Loucy (cell line): ENCODE measurements at regions not wholly inside any gene's neighbourhood (a gene's known extent, or its start where the extent isn't known, plus 50 kb on each side); places are given as distances from the start of the nearest gene placed in this dataset.

Experiments used
- H2AFZ ChIP-seq: fragments of 200-600 bp; sonication (generic); 2 replicates; pipeline ENCODE4 v1.6.0; 2016; ENCODE audit warnings: antibody characterized with exemption, mild to moderate bottlenecking, low read length, moderate library complexity
- H3F3A ChIP-seq: fragments of 200-600 bp; 2 replicates; pipeline ENCODE4 v1.6.0; 2016; ENCODE audit warnings: antibody characterized with exemption, low read depth, mild to moderate bottlenecking
- H3K27me3 ChIP-seq: fragments of 200-600 bp; sonication (generic); 2 replicates; pipeline ENCODE4 v1.6.1; 2014; ENCODE audit warnings: low read length, mild to moderate bottlenecking; ENCODE audit not compliant: insufficient read depth, poor library complexity, severe bottlenecking
- H3K36me3 ChIP-seq: fragments of 200-600 bp; sonication (generic); 2 replicates; pipeline ENCODE4 v1.6.1; 2016; ENCODE audit warnings: low read length; ENCODE audit not compliant: insufficient read depth
- H3K4me1 ChIP-seq: fragments of 200-600 bp; sonication (generic); 2 replicates; pipeline ENCODE4 v1.5.1; 2014; ENCODE audit warnings: low read length, mild to moderate bottlenecking; ENCODE audit not compliant: insufficient read depth, poor library complexity, severe bottlenecking
- H3K4me2 ChIP-seq: fragments of 200-600 bp; sonication (generic); 2 replicates; pipeline ENCODE4 v1.6.0; 2014; ENCODE audit warnings: antibody characterized with exemption, low read length, low read depth, mild to moderate bottlenecking; ENCODE audit not compliant: poor library complexity, severe bottlenecking
- H3K4me3 ChIP-seq: fragments of 200-600 bp; sonication (generic); 2 replicates; pipeline ENCODE4 v1.5.1; 2014; ENCODE audit warnings: low read length, mild to moderate bottlenecking, mixed read lengths; ENCODE audit not compliant: poor library complexity, severe bottlenecking
- H3K79me2 ChIP-seq: fragments of 200-600 bp; sonication (generic); 2 replicates; pipeline ENCODE4 v1.6.1; 2014; ENCODE audit warnings: low read length; ENCODE audit not compliant: insufficient read depth
- H3K9ac ChIP-seq: fragments of 200-600 bp; sonication (generic); 2 replicates; pipeline ENCODE4 v1.6.0; 2014; ENCODE audit warnings: mild to moderate bottlenecking, low read depth, low read length, moderate library complexity; ENCODE audit not compliant: poor library complexity, severe bottlenecking
- H3K9me2 ChIP-seq: fragments of 200-600 bp; sonication (generic); replicated peaks from 2 replicates; pipeline ENCODE4 v1.6.1; 2016; ENCODE audit warnings: low read depth, low read length, mixed read lengths
- H3K9me3 ChIP-seq: fragments of 200-600 bp; sonication (generic); 2 replicates; pipeline ENCODE4 v1.6.1; 2014; ENCODE audit warnings: mild to moderate bottlenecking, antibody characterized with exemption, low read length, low read depth; ENCODE audit not compliant: insufficient read depth
- H4K20me1 ChIP-seq: fragments of 200-600 bp; sonication (generic); 2 replicates; pipeline ENCODE4 v1.6.0; 2014; ENCODE audit warnings: antibody characterized with exemption, low read length, mild to moderate bottlenecking; ENCODE audit not compliant: insufficient read depth, poor library complexity, severe bottlenecking
- CTCF ChIP-seq: fragments of 200-600 bp; sonication (generic); conservative IDR thresholded peaks from 2 replicates; pipeline ENCODE4 v1.5.1; 2014; ENCODE audit warnings: mild to moderate bottlenecking, antibody characterized with exemption, low read length
- EZH2phosphoT487 ChIP-seq: fragments of 200-600 bp; IDR thresholded peaks from 2 replicates; pipeline ENCODE4 v1.6.1; 2018; ENCODE audit warnings: antibody characterized with exemption, mild to moderate bottlenecking, moderate library complexity, borderline replicate concordance

- Histone ChIP-seq H3K27me3 (no peaks in the 10 kb centered on the region), H3K4me1 (no peaks in the 10 kb centered on the region), H3K4me3 (no peak overlapping the region), H3K9me3 (peaks cover 3% of the 10 kb centered on the region; the same call in 1 of the 2 replicates), H3K9ac (no peak overlapping the region), H2AFZ (no peak overlapping the region), H4K20me1 (no peaks in the 10 kb centered on the region), H3K9me2 (no peaks in the 10 kb centered on the region), H3K4me2 (no peak overlapping the region), H3F3A (no peaks in the 10 kb centered on the region), H3K36me3 (no peaks in the 10 kb centered on the region), H3K79me2 (no peaks in the 10 kb centered on the region)
- TF ChIP-seq EZH2phosphoT487, result no peak
- TF ChIP-seq CTCF, result no peak
Measured at GRCh38 chr14:87542288-87542687, 450.7 kb downstream of the GALC start.

GRCh38 chr14:87540339-87540738 is 452.6 kb downstream of the GALC start:
- Histone ChIP-seq H2AFZ (no peak overlapping the region), H4K20me1 (no peaks in the 10 kb centered on the region), H3K9me2 (no peaks in the 10 kb centered on the region), H3K9me3 (no peaks in the 10 kb centered on the region), H3K4me1 (no peaks in the 10 kb centered on the region), H3K9ac (no peak overlapping the region), H3K79me2 (no peaks in the 10 kb centered on the region), H3K36me3 (no peaks in the 10 kb centered on the region), H3F3A (no peaks in the 10 kb centered on the region), H3K4me2 (no peak overlapping the region), H3K27me3 (no peaks in the 10 kb centered on the region), H3K4me3 (no peak overlapping the region)
- TF ChIP-seq EZH2phosphoT487, result no peak
- TF ChIP-seq CTCF, result no peak

GRCh38 chr14:87529081-87529480 is 463.9 kb downstream of the GALC start:
- Histone ChIP-seq H3K4me1 (no peaks in the 10 kb centered on the region), H2AFZ (no peak overlapping the region), H3K79me2 (no peaks in the 10 kb centered on the region), H3K27me3 (no peaks in the 10 kb centered on the region), H4K20me1 (no peaks in the 10 kb centered on the region), H3K9me3 (no peaks in the 10 kb centered on the region), H3K4me2 (no peak overlapping the region), H3K4me3 (no peak overlapping the region), H3F3A (no peaks in the 10 kb centered on the region), H3K9ac (no peak overlapping the region), H3K9me2 (no peaks in the 10 kb centered on the region), H3K36me3 (no peaks in the 10 kb centered on the region)
- no peak for TF ChIP-seq EZH2phosphoT487
- no peak for TF ChIP-seq CTCF
